ENCODE measurements at regions not wholly inside any gene's neighbourhood (a gene's known extent, or its start where the extent isn't known, plus 50 kb on each side); places are given as distances from the start of the nearest gene placed in this dataset.

- ATAC-seq (no peak), DNase-seq (ENCODE audit: low spot score) (no peak), FAIRE-seq (no peak)
- H3K9ac ChIP-seq (ENCODE audit: insufficient read depth, low read depth, low read length): no peak overlapping the region
- no peaks in the 10 kb centered on the region for H3K79me2 ChIP-seq (ENCODE audit: insufficient read depth, low read length)
- H3K4me3 ChIP-seq (replicated peaks in 1 of 3; ENCODE audit: insufficient read depth in 1 of 3, low read depth in 2 of 3, low read length in 3 of 3): no peak overlapping the region
- POLR2A ChIA-PET: no interaction called here
- no peak overlapping the region for H3K27ac ChIP-seq (ENCODE audit: extremely low read length, insufficient read depth, low read length)
- no peaks in the 10 kb centered on the region for H3K27me3 ChIP-seq (ENCODE audit: control insufficient read depth in 1 of 2, insufficient read depth in 2 of 2, low read length in 2 of 2)
- no peaks in the 10 kb centered on the region for H4K20me1 ChIP-seq (ENCODE audit: insufficient read depth, low read length)
- intact Hi-C loops (cut with micrococcal nuclease; ENCODE audit: unreplicated experiment): no loop called here
- in situ Hi-C loops (cut with HindIII; ENCODE audit: extremely low pct_ligation_motif_present, low pct_unique_long_range_greater_than_20kb): no loop called here
- no peak overlapping the region for H3K4me2 ChIP-seq (ENCODE audit: low read depth, low read length)
- H3K9me3 ChIP-seq (ENCODE audit: low read length): peaks cover 37% of the 10 kb centered on the region
- H3K36me3 ChIP-seq (replicated peaks in 1 of 2; ENCODE audit: control insufficient read depth in 1 of 2, insufficient read depth in 2 of 2, low read length in 2 of 2): no peaks in the 10 kb centered on the region
- WGBS (ENCODE audit: low lambda C conversion rate): 0% methylated on average over 1 of the region's 1 CpG
- TF ChIP-seq ATF7 (IDR thresholded peaks at IDR 0.05): peak; percentile 44; the same call in 1 of the 2 replicates
- no peak for TF ChIP-seq ATF7 (CRISPR knock-in tag; IDR thresholded peaks at IDR 0.05)
- TF ChIP-seq IRF1 (CRISPR knock-in tag; IDR thresholded peaks at IDR 0.05; ENCODE audit: low read depth): no peak
- BruUV-seq (replicated peaks): no TSS peak
- CTCF ChIA-PET (ENCODE audit: low intra/inter-chr PET ratio, low total read pairs): no interaction called here
- no peak overlapping the region for H2AFZ ChIP-seq (ENCODE audit: low read length)
- H3K4me1 ChIP-seq (ENCODE audit: insufficient read depth, low read length): no peaks in the 10 kb centered on the region
Observed at GRCh38 chr5:123844873-123845272, 332.9 kb downstream of the CSNK1G3 start.

- Histone ChIP-seq H3K27me3 (ENCODE audit: control insufficient read depth in 1 of 2, insufficient read depth in 2 of 2, low read length in 2 of 2) (no peaks in the 10 kb centered on the region), H2AFZ (ENCODE audit: low read length) (no peak overlapping the region), H3K36me3 (replicated peaks in 1 of 2; ENCODE audit: control insufficient read depth in 1 of 2, insufficient read depth in 2 of 2, low read length in 2 of 2) (no peaks in the 10 kb centered on the region), H3K79me2 (ENCODE audit: insufficient read depth, low read length) (no peaks in the 10 kb centered on the region), H3K4me1 (ENCODE audit: insufficient read depth, low read length) (no peaks in the 10 kb centered on the region), H3K9ac (ENCODE audit: insufficient read depth, low read depth, low read length) (no peak overlapping the region), H3K4me3 (replicated peaks in 1 of 3; ENCODE audit: insufficient read depth in 1 of 3, low read depth in 2 of 3, low read length in 3 of 3) (no peak overlapping the region), H3K9me3 (ENCODE audit: low read length) (peaks cover 49% of the 10 kb centered on the region), H3K27ac (ENCODE audit: extremely low read length, insufficient read depth, low read length) (no peak overlapping the region), H3K4me2 (ENCODE audit: low read depth, low read length) (no peak overlapping the region), H4K20me1 (ENCODE audit: insufficient read depth, low read length) (no peaks in the 10 kb centered on the region)
- ChIA-PET CTCF (ENCODE audit: low intra/inter-chr PET ratio, low total read pairs) (no interaction called here), POLR2A (no interaction called here)
- DNase-seq (ENCODE audit: low spot score) (no peak), ATAC-seq (no peak), FAIRE-seq (no peak)
- WGBS (ENCODE audit: low lambda C conversion rate): 0% methylated on average over 4 of the region's 4 CpGs
- BruUV-seq (replicated peaks): no TSS peak
- in situ Hi-C loops (cut with HindIII; ENCODE audit: extremely low pct_ligation_motif_present, low pct_unique_long_range_greater_than_20kb) (no loop called here), intact Hi-C loops (cut with micrococcal nuclease; ENCODE audit: unreplicated experiment) (no loop called here)
- TF ChIP-seq ZNF282 (IDR thresholded peaks at IDR 0.05; ENCODE audit: partially characterized antibody) (no peak), EEA1 (CRISPR knock-in tag; IDR thresholded peaks at IDR 0.05; ENCODE audit: borderline replicate concordance) (no peak), YEATS2 (CRISPR knock-in tag; IDR thresholded peaks at IDR 0.05; ENCODE audit: borderline replicate concordance) (no peak), NR1H2 (CRISPR knock-in tag; IDR thresholded peaks at IDR 0.05; ENCODE audit: borderline replicate concordance, low read depth) (no peak), TERF1 (CRISPR knock-in tag; IDR thresholded peaks at IDR 0.05) (no peak), CBFB (CRISPR knock-in tag; IDR thresholded peaks at IDR 0.05) (no peak), NFE2L2 (IDR thresholded peaks at IDR 0.05; ENCODE audit: low read length) (no peak)
- TF ChIP-seq, protein P1, sequence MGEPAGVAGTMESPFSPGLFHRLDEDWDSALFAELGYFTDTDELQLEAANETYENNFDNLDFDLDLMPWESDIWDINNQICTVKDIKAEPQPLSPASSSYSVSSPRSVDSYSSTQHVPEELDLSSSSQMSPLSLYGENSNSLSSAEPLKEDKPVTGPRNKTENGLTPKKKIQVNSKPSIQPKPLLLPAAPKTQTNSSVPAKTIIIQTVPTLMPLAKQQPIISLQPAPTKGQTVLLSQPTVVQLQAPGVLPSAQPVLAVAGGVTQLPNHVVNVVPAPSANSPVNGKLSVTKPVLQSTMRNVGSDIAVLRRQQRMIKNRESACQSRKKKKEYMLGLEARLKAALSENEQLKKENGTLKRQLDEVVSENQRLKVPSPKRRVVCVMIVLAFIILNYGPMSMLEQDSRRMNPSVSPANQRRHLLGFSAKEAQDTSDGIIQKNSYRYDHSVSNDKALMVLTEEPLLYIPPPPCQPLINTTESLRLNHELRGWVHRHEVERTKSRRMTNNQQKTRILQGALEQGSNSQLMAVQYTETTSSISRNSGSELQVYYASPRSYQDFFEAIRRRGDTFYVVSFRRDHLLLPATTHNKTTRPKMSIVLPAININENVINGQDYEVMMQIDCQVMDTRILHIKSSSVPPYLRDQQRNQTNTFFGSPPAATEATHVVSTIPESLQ (CRISPR knock-in tag; conservative IDR thresholded peaks at IDR 0.05): no peak
- TF ChIP-seq, protein P2, sequence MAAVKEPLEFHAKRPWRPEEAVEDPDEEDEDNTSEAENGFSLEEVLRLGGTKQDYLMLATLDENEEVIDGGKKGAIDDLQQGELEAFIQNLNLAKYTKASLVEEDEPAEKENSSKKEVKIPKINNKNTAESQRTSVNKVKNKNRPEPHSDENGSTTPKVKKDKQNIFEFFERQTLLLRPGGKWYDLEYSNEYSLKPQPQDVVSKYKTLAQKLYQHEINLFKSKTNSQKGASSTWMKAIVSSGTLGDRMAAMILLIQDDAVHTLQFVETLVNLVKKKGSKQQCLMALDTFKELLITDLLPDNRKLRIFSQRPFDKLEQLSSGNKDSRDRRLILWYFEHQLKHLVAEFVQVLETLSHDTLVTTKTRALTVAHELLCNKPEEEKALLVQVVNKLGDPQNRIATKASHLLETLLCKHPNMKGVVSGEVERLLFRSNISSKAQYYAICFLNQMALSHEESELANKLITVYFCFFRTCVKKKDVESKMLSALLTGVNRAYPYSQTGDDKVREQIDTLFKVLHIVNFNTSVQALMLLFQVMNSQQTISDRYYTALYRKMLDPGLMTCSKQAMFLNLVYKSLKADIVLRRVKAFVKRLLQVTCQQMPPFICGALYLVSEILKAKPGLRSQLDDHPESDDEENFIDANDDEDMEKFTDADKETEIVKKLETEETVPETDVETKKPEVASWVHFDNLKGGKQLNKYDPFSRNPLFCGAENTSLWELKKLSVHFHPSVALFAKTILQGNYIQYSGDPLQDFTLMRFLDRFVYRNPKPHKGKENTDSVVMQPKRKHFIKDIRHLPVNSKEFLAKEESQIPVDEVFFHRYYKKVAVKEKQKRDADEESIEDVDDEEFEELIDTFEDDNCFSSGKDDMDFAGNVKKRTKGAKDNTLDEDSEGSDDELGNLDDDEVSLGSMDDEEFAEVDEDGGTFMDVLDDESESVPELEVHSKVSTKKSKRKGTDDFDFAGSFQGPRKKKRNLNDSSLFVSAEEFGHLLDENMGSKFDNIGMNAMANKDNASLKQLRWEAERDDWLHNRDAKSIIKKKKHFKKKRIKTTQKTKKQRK (IDR thresholded peaks at IDR 0.05; ENCODE audit: low read length): no peak
Observed at GRCh38 chr5:123835421-123835820, 323.4 kb downstream of the CSNK1G3 start.
